HepG2 (cell line): ENCODE measurements at regions not wholly inside any gene's neighbourhood (a gene's known extent, or its start where the extent isn't known, plus 50 kb on each side); places are given as distances from the start of the nearest gene placed in this dataset.
A peak's percentile ranks its signal among the peaks of the same experiment; 100 is the strongest.

ENCODE experiments used
- ATAC-seq: fragments of 200-7000 bp; cut with Tn5 transposase; 3 replicates; pipeline ENCODE4 v1.9.1; 2020; ENCODE audit warnings: mild to moderate bottlenecking, moderate library complexity
- BruUV-seq: library from RNA; stranded (reverse); fragments of 400-500 nt; replicated peaks from 2 replicates; lab custom pipeline; 2021; lab: Mats Ljungman, UMichigan
- CTCF ChIA-PET: fragments of 300-600 bp; formaldehyde crosslinking; extraction: SDS; loops from one replicate; lab custom pipeline; 2021; ENCODE audit warnings: low total read pairs, inconsistent platforms, low intra/inter-chr PET ratio; lab: Yijun Ruan, JAX
- POLR2A ChIA-PET: fragments of 350-600 bp; sonication (Branson Sonifier 250); formaldehyde crosslinking; loops from one replicate; lab custom pipeline; 2020; ENCODE audit warnings: antibody characterized with exemption, inconsistent platforms; lab: Yijun Ruan, JAX
- DNase-seq: peaks from one replicate; pipeline ENCODE4 v3.0.0-alpha.2; 2015; ENCODE audit warnings: low spot score
- FAIRE-seq: peaks from 3 replicates; lab custom pipeline; 2011; peaks lifted over from hg19 to GRCh38; lab: Jason Lieb, UNC
- H2AFZ ChIP-seq: one replicate; pipeline ENCODE4 v1.6.1; 2011; ENCODE audit warnings: low read length, inconsistent platforms
- H3K27ac ChIP-seq: fragments of 300-600 bp; 3 replicates; pipeline ENCODE4 v1.8.0; 2011; ENCODE audit warnings: mixed run types, mild to moderate bottlenecking, mixed read lengths, low read length, inconsistent platforms; ENCODE audit not compliant: insufficient read depth; ENCODE audit errors: extremely low read length
- H3K27me3 ChIP-seq, 2 experiments: fragments of 200-600 bp in 1 of 2; 2 replicates in 1 of 2; 3 replicates in 1 of 2; pipeline versions ENCODE4 v1.6.0 to v1.8.0; 2011; ENCODE audit warnings: low read length in 2 of 2, mild to moderate bottlenecking in 2 of 2, moderate library complexity in 2 of 2, inconsistent platforms in 1 of 2; ENCODE audit not compliant: insufficient read depth in 2 of 2, control insufficient read depth in 1 of 2
- H3K36me3 ChIP-seq, 2 experiments: fragments of 200-600 bp in 1 of 2; replicated peaks in 1 of 2; 2 replicates in 1 of 2; 3 replicates in 1 of 2; pipeline versions ENCODE4 v1.5.1 to v1.8.0; 2011; ENCODE audit warnings: low read length in 2 of 2, inconsistent platforms in 1 of 2; ENCODE audit not compliant: insufficient read depth in 2 of 2, control insufficient read depth in 1 of 2
- H3K4me1 ChIP-seq: 2 replicates; pipeline ENCODE4 v1.5.1; 2012; ENCODE audit warnings: low read length, inconsistent platforms; ENCODE audit not compliant: insufficient read depth
- H3K4me2 ChIP-seq: 2 replicates; pipeline ENCODE4 v1.6.0; 2011; ENCODE audit warnings: low read depth, low read length, inconsistent platforms
- H3K4me3 ChIP-seq, 3 experiments: fragments of 200-600 bp in 1 of 3; sonication (generic), shearing (Covaris generic) in 1 of 3; replicated peaks in 1 of 3; 2 replicates each; pipeline ENCODE4 v1.5.1; 2011 to 2016; ENCODE audit warnings: low read length in 3 of 3, inconsistent platforms in 2 of 3, low read depth in 2 of 3, mild to moderate bottlenecking in 2 of 3, control low read depth in 1 of 3, mixed read lengths in 1 of 3; ENCODE audit not compliant: insufficient read depth in 1 of 3
- H3K79me2 ChIP-seq: one replicate; pipeline ENCODE4 v1.6.1; 2011; ENCODE audit warnings: low read length, inconsistent platforms; ENCODE audit not compliant: insufficient read depth
- H3K9ac ChIP-seq: 2 replicates; pipeline ENCODE4 v1.6.0; 2011; ENCODE audit warnings: mild to moderate bottlenecking, low read depth, low read length, inconsistent platforms; ENCODE audit not compliant: insufficient read depth
- H3K9me3 ChIP-seq: 2 replicates; pipeline ENCODE4 v1.5.1; 2012; ENCODE audit warnings: mild to moderate bottlenecking, low read length
- H4K20me1 ChIP-seq: 2 replicates; pipeline ENCODE4 v1.6.0; 2011; ENCODE audit warnings: inconsistent platforms, mild to moderate bottlenecking, low read length, moderate library complexity; ENCODE audit not compliant: insufficient read depth
- AGO1 ChIP-seq: fragments of 200-400 bp; formaldehyde crosslinking; IDR thresholded peaks from 2 replicates; pipeline ENCODE4 v1.6.1; 2017; ENCODE audit warnings: mild to moderate bottlenecking, low read depth, low read length, moderate library complexity; ENCODE audit not compliant: poor library complexity, severe bottlenecking
- CBFB ChIP-seq: sonication (generic); formaldehyde crosslinking; IDR thresholded peaks from 2 replicates; pipeline ENCODE4 v1.4.0; 2020; ENCODE audit warnings: missing genetic modification reagents
- CREM ChIP-seq, 2 experiments: sonication (generic) in 1 of 2; formaldehyde crosslinking in 1 of 2; IDR thresholded peaks; 2 replicates each; pipeline versions ENCODE4 v1.4.0 to v1.6.1; 2016 to 2020; ENCODE audit warnings: antibody characterized with exemption in 1 of 2, mild to moderate bottlenecking in 1 of 2, missing genetic modification reagents in 1 of 2
- HNF4G ChIP-seq, 2 experiments: sonication (generic) in 1 of 2; formaldehyde crosslinking in 1 of 2; IDR thresholded peaks; 2 replicates each; pipeline versions ENCODE4 v1.4.0 to v1.6.1; 2011 to 2020; ENCODE audit warnings: borderline replicate concordance in 2 of 2, low read depth in 2 of 2, mild to moderate bottlenecking in 2 of 2, low read length in 1 of 2, missing genetic modification reagents in 1 of 2, moderate library complexity in 1 of 2
- MAFF ChIP-seq: IDR thresholded peaks from 2 replicates; pipeline ENCODE4 v1.6.1; 2011; ENCODE audit warnings: low read depth, low read length, improper control_type of control experiment
- MAFK ChIP-seq, 2 experiments: IDR thresholded peaks in 1 of 2; conservative IDR thresholded peaks in 1 of 2; 2 replicates each; pipeline ENCODE4 v1.6.1; 2011; ENCODE audit warnings: improper control_type of control experiment in 2 of 2, low read length in 2 of 2
- RORA ChIP-seq: sonication (generic); formaldehyde crosslinking; IDR thresholded peaks from 2 replicates; pipeline ENCODE4 v1.5.0; 2020; ENCODE audit warnings: mild to moderate bottlenecking, missing genetic modification reagents, moderate library complexity
- SIN3B ChIP-seq: fragments of 150-350 bp; IDR thresholded peaks from 2 replicates; pipeline ENCODE4 v1.6.1; 2014; ENCODE audit warnings: low read length
- SNRNP70 ChIP-seq: fragments of 200-400 bp; formaldehyde crosslinking; IDR thresholded peaks from 2 replicates; pipeline ENCODE4 v1.6.1; 2017; ENCODE audit warnings: mild to moderate bottlenecking, low read depth, low read length, moderate library complexity
- TARDBP ChIP-seq: sonication (generic); formaldehyde crosslinking; IDR thresholded peaks from 2 replicates; pipeline ENCODE4 v1.8.0; 2022; ENCODE audit warnings: mild to moderate bottlenecking, missing genetic modification reagents
- ZC3H13 ChIP-seq: sonication (generic); formaldehyde crosslinking; IDR thresholded peaks from 2 replicates; pipeline ENCODE4 v1.8.1; 2023; ENCODE audit warnings: mild to moderate bottlenecking, missing genetic modification reagents, moderate library complexity
- ZFP90 ChIP-seq: sonication (generic); formaldehyde crosslinking; IDR thresholded peaks from 2 replicates; pipeline ENCODE4 v1.8.0; 2022; ENCODE audit warnings: missing genetic modification reagents, mild to moderate bottlenecking, inconsistent platforms, borderline replicate concordance
- ZKSCAN1 ChIP-seq: fragments of 150-350 bp; IDR thresholded peaks from 2 replicates; pipeline ENCODE4 v1.6.1; 2014; ENCODE audit warnings: low read length
- ZKSCAN5 ChIP-seq: sonication (generic); formaldehyde crosslinking; IDR thresholded peaks from 2 replicates; pipeline ENCODE4 v1.5.1; 2020; ENCODE audit warnings: mild to moderate bottlenecking, missing genetic modification reagents
- ZNF205 ChIP-seq: IDR thresholded peaks from 2 replicates; pipeline ENCODE4 v1.6.1; 2018; ENCODE audit warnings: missing biosample characterization, missing genetic modification reagents
- ZNF720 ChIP-seq: sonication (generic); formaldehyde crosslinking; IDR thresholded peaks from 2 replicates; pipeline ENCODE4 v1.4.0; 2020; ENCODE audit warnings: missing genetic modification reagents
- ZNF790 ChIP-seq: sonication (generic); formaldehyde crosslinking; IDR thresholded peaks from 2 replicates; pipeline ENCODE4 v1.8.0; 2022; ENCODE audit warnings: missing genetic modification reagents, mild to moderate bottlenecking, borderline replicate concordance
- WGBS: methylation state at CpG from one replicate; pipeline ENCODE4 v1.1.6; 2017; ENCODE audit warnings: low lambda C conversion rate; 5-methylcytosine and 5-hydroxymethylcytosine counted together
- in situ Hi-C: cut with HindIII; loops from 2 replicates; pipeline ENCODE4 v1.10.0; 2017; ENCODE audit warnings: low pct_unique_long_range_greater_than_20kb; ENCODE audit not compliant: extremely low pct_ligation_motif_present
- intact Hi-C: fragments of 100-400 bp; cut with micrococcal nuclease; formaldehyde crosslinking; loops from one replicate; pipeline ENCODE4 v1.10.0; 2022; ENCODE audit not compliant: unreplicated experiment
- TF ChIP-seq, protein P1 (sequence below): sonication (generic); formaldehyde crosslinking; IDR thresholded peaks from 2 replicates; pipeline ENCODE4 v1.8.0; 2022; ENCODE audit warnings: mild to moderate bottlenecking, missing genetic modification reagents, moderate library complexity
- TF ChIP-seq, protein P2 (sequence below): sonication (generic); formaldehyde crosslinking; IDR thresholded peaks from 2 replicates; pipeline ENCODE4 v1.4.0; 2020; ENCODE audit warnings: mild to moderate bottlenecking, missing genetic modification reagents

DNA sequence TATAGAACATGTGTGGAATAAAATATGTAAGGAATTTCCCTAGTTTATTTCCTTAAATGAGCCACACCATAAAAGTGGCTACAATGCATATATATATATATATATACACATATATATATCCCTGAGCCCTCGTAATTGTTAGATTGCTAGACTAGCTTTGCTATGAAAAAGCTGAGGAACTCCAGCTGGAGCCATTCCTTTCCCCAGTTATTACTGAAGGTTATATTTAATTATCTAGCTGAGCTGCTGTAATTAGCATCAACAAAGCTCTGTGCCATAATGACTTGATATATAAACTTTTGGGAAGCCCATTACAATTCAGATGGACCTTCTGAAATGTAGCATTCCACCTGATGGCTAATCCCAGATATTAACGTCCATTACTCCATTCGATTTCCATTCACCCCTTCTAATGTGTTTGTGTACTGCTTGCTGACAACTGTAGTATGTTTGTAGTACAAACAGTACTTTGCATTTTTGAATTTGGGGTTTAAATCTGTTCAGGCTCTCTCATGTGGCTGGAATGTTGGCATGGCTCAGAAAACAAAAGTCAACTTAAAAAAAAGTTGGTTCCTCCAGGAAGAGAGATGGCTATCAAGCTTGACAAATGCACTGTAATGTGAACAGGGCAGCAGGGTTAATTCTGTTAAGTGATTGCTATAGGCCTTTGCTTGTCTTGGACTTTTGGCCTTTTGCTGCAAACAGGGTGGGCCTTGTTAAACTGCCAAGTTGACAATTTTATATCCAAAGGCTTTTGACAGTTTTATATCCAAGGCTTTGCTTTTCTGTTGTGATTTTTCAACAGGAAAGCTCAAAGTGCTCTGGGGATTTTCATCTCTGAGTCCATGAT, 170.0 kb downstream of the LTN1 start:
- H3K36me3 ChIP-seq, result no peaks in the 10 kb centered on the region
- H3K27ac ChIP-seq, result no peak overlapping the region
- no TSS peak for BruUV-seq
- H2AFZ ChIP-seq, result no peak overlapping the region
- no peak overlapping the region for H3K4me2 ChIP-seq
- H3K9me3 ChIP-seq, result no peaks in the 10 kb centered on the region
- FAIRE-seq (no peak), ATAC-seq (no peak), DNase-seq (peak; percentile 3)
- no peaks in the 10 kb centered on the region for H3K79me2 ChIP-seq
- POLR2A ChIA-PET, result no interaction called here
- no peak overlapping the region for H3K4me3 ChIP-seq
- no peaks in the 10 kb centered on the region for H3K27me3 ChIP-seq
- CTCF ChIA-PET, result no interaction called here
- in situ Hi-C loops, result no loop called here
- WGBS, result 87% methylated on average over 3 of the region's 3 CpGs
- no peak overlapping the region for H3K9ac ChIP-seq
- intact Hi-C loops, result no loop called here
- TF ChIP-seq AGO1 (no peak), CREM (IDR thresholded peaks at IDR 0.05) (no peak), CREM (CRISPR knock-in tag; IDR thresholded peaks at IDR 0.05) (no peak), RORA (CRISPR knock-in tag) (no peak), ZNF790 (CRISPR knock-in tag) (no peak), MAFK (conservative IDR thresholded peaks at IDR 0.05 in 1 of 2, IDR thresholded peaks at IDR 0.05 in 1 of 2; ENCODE audit: low read length in 2 of 2) (peak; percentile 70 to 80), MAFF (peak; percentile 79)
- TF ChIP-seq, protein P1, sequence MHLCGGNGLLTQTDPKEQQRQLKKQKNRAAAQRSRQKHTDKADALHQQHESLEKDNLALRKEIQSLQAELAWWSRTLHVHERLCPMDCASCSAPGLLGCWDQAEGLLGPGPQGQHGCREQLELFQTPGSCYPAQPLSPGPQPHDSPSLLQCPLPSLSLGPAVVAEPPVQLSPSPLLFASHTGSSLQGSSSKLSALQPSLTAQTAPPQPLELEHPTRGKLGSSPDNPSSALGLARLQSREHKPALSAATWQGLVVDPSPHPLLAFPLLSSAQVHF (CRISPR knock-in tag), result no peak
- no peaks in the 10 kb centered on the region for H4K20me1 ChIP-seq
- H3K4me1 ChIP-seq, result no peaks in the 10 kb centered on the region

DNA sequence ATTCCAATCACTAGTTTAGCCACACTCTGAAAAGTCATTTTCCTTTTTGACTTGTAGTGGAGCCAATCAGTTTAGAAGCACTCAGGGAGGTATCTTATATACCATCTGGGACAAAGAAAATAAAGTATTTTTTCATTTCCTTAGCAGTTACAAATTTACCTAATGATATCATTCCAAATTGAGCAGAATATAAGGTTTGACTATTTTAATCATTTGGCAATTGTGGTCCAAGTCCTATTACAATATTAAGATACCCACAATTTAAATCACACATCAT, 170.6 kb downstream of the LTN1 start:
- FAIRE-seq (no peak), DNase-seq (no peak), ATAC-seq (no peak)
- ChIA-PET CTCF (no interaction called here), POLR2A (no interaction called here)
- no peaks in the 10 kb centered on the region for H3K9me3 ChIP-seq
- H3K27ac ChIP-seq, result no peak overlapping the region
- no peak overlapping the region for H3K9ac ChIP-seq
- intact Hi-C loops, result no loop called here
- no peak overlapping the region for H2AFZ ChIP-seq
- H3K79me2 ChIP-seq, result no peaks in the 10 kb centered on the region
- H4K20me1 ChIP-seq, result no peaks in the 10 kb centered on the region
- no peaks in the 10 kb centered on the region for H3K4me1 ChIP-seq
- H3K27me3 ChIP-seq, result no peaks in the 10 kb centered on the region
- no peaks in the 10 kb centered on the region for H3K36me3 ChIP-seq
- no peak overlapping the region for H3K4me2 ChIP-seq
- in situ Hi-C loops, result no loop called here
- H3K4me3 ChIP-seq, result no peak overlapping the region
- no TSS peak for BruUV-seq
- TF ChIP-seq SIN3B (no peak), ZFP90 (CRISPR knock-in tag) (no peak), SNRNP70 (no peak), CBFB (CRISPR knock-in tag) (no peak), ZNF205 (CRISPR knock-in tag) (no peak), TARDBP (no peak), HNF4G (IDR thresholded peaks at IDR 0.05; ENCODE audit: borderline replicate concordance, low read depth, low read length) (no peak), HNF4G (CRISPR knock-in tag; IDR thresholded peaks at IDR 0.05; ENCODE audit: borderline replicate concordance, low read depth) (no peak), ZC3H13 (no peak), ZKSCAN1 (no peak), ZKSCAN5 (CRISPR knock-in tag) (no peak), ZNF720 (no peak)
- TF ChIP-seq, protein P2, sequence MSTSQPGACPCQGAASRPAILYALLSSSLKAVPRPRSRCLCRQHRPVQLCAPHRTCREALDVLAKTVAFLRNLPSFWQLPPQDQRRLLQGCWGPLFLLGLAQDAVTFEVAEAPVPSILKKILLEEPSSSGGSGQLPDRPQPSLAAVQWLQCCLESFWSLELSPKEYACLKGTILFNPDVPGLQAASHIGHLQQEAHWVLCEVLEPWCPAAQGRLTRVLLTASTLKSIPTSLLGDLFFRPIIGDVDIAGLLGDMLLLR (CRISPR knock-in tag), result no peak
